ENCODE measurements at regions not wholly inside any gene's neighbourhood (a gene's known extent, or its start where the extent isn't known, plus 50 kb on each side); places are given as distances from the start of the nearest gene placed in this dataset.

DNA sequence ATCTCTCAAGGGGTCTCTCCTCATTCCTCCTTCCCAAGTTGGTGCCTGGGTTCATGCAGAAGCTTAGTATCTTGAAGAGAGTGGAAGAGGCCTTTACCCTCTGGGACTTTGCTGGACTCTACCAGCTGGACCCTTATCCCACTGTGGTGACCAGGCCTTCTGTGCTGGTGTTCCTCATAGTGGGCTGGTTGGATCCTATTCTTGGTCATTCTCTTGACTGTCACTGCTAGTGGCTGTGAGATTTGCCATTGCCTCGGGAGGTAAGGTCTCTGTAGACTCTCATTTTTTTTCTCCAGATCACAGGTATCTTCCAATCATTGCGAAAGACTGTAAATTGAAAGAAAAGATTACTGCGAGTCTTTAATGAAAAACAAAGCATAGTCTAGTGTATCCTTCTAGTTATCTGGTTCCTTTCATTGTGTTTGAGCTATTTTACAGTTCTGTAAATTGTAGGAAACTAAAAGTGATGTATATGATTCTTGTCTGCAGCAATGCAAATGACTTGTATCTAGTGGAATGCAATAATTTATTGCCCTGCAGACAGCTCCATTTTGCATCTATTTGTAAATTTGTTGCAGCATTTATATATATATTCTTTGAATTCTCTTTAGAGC is 217.9 kb downstream of the AEBP2 start:
- Mint-ChIP-seq H3K4me1 (peaks cover 5% of the 10 kb centered on the region), H3K4me3 (no peak overlapping the region), H3K36me3 (peaks cover 3% of the 10 kb centered on the region; the same call in 1 of the 2 replicates), H3K27ac (no peak overlapping the region), H3K27me3 (ENCODE audit: low read depth) (no peaks in the 10 kb centered on the region), H3K9me3 (peaks cover 21% of the 10 kb centered on the region)
- DNase-seq (ENCODE audit: low spot score) (no peak), ATAC-seq (no peak)
- TF ChIP-seq ESRRA (CRISPR knock-in tag; IDR thresholded peaks at IDR 0.05; ENCODE audit: borderline replicate concordance) (no peak), FOXK1 (CRISPR knock-in tag; IDR thresholded peaks at IDR 0.05) (no peak), KAT7 (CRISPR knock-in tag; IDR thresholded peaks at IDR 0.05; ENCODE audit: borderline replicate concordance) (no peak), CREB1 (CRISPR knock-in tag; IDR thresholded peaks at IDR 0.05) (no peak), MYBL2 (CRISPR knock-in tag; IDR thresholded peaks at IDR 0.05) (no peak)
- TF ChIP-seq, protein P1, sequence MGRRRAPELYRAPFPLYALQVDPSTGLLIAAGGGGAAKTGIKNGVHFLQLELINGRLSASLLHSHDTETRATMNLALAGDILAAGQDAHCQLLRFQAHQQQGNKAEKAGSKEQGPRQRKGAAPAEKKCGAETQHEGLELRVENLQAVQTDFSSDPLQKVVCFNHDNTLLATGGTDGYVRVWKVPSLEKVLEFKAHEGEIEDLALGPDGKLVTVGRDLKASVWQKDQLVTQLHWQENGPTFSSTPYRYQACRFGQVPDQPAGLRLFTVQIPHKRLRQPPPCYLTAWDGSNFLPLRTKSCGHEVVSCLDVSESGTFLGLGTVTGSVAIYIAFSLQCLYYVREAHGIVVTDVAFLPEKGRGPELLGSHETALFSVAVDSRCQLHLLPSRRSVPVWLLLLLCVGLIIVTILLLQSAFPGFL (CRISPR knock-in tag; IDR thresholded peaks at IDR 0.05; ENCODE audit: borderline replicate concordance), result no peak
- ChIA-PET POLR2A (interaction anchor here (0.5 kb wide), 1 partner anchor 133 kb away, joined by 4 read pairs; no protein-coding TSS in a partner anchor), CTCF (no interaction called here)

GRCh38 chr12:19657732-19658130 is 218.4 kb downstream of the AEBP2 start:
- H3K4me1 Mint-ChIP-seq, result peaks cover 5% of the 10 kb centered on the region
- POLR2A ChIA-PET, result no interaction called here
- H3K36me3 Mint-ChIP-seq, result peaks cover 3% of the 10 kb centered on the region; the same call in 1 of the 2 replicates
- DNase-seq (ENCODE audit: low spot score) (no peak), ATAC-seq (no peak)
- CTCF ChIA-PET, result no interaction called here
- H3K9me3 Mint-ChIP-seq, result peaks cover 21% of the 10 kb centered on the region
- H3K4me3 Mint-ChIP-seq, result no peak overlapping the region
- H3K27me3 Mint-ChIP-seq (ENCODE audit: low read depth), result no peaks in the 10 kb centered on the region
- TF ChIP-seq, protein P2, sequence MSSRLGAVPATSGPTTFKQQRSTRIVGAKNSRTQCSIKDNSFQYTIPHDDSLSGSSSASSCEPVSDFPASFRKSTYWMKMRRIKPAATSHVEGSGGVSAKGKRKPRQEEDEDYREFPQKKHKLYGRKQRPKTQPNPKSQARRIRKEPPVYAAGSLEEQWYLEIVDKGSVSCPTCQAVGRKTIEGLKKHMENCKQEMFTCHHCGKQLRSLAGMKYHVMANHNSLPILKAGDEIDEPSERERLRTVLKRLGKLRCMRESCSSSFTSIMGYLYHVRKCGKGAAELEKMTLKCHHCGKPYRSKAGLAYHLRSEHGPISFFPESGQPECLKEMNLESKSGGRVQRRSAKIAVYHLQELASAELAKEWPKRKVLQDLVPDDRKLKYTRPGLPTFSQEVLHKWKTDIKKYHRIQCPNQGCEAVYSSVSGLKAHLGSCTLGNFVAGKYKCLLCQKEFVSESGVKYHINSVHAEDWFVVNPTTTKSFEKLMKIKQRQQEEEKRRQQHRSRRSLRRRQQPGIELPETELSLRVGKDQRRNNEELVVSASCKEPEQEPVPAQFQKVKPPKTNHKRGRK (CRISPR knock-in tag; IDR thresholded peaks at IDR 0.05; ENCODE audit: borderline replicate concordance), result no peak
- TF ChIP-seq MYBL2 (CRISPR knock-in tag; IDR thresholded peaks at IDR 0.05), result no peak
- no peak for TF ChIP-seq NR3C1 (CRISPR knock-in tag; conservative IDR thresholded peaks at IDR 0.05; ENCODE audit: low read depth)
- TF ChIP-seq JUN (CRISPR knock-in tag; IDR thresholded peaks at IDR 0.05), result no peak
- TF ChIP-seq ZNF416 (CRISPR knock-in tag; IDR thresholded peaks at IDR 0.05), result no peak
- TF ChIP-seq SMAD3 (CRISPR knock-in tag; IDR thresholded peaks at IDR 0.05; ENCODE audit: borderline replicate concordance), result no peak
- no peak overlapping the region for H3K27ac Mint-ChIP-seq

- H3K36me3 Mint-ChIP-seq, result peaks cover 3% of the 10 kb centered on the region; the same call in 1 of the 2 replicates
- TF ChIP-seq USF1 (CRISPR knock-in tag; IDR thresholded peaks at IDR 0.05), result no peak
- H3K27me3 Mint-ChIP-seq (ENCODE audit: low read depth), result no peaks in the 10 kb centered on the region
- ChIA-PET POLR2A (no interaction called here), CTCF (no interaction called here)
- peaks cover 5% of the 10 kb centered on the region for H3K4me1 Mint-ChIP-seq
- H3K27ac Mint-ChIP-seq, result no peak overlapping the region
- DNase-seq (ENCODE audit: low spot score) (no peak), ATAC-seq (no peak)
- peaks cover 25% of the 10 kb centered on the region for H3K9me3 Mint-ChIP-seq
- no peak overlapping the region for H3K4me3 Mint-ChIP-seq
Observed at GRCh38 chr12:19659086-19659485, 219.8 kb downstream of the AEBP2 start.

DNA sequence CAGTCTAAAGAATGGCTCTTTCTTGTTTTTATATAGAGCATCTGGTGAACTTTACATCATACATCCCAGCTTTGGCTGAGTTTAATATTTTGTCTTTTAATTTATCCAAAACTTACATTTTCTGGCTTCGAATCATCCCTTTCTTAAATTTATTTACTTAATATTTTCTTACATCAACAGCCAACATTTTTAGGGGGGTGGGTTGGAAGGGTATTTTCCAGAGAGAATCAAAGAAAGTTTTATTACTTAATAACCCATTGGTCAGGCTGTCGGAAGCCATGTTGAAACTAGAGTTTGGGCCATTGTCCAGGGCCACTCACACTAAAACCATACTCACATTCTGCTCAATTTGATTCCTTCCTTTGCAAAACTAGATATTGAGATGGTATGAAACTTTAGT is 220.2 kb downstream of the AEBP2 start:
- Mint-ChIP-seq H3K36me3 (peaks cover 3% of the 10 kb centered on the region; the same call in 1 of the 2 replicates), H3K9me3 (peaks cover 25% of the 10 kb centered on the region), H3K4me3 (no peak overlapping the region), H3K4me1 (peaks cover 5% of the 10 kb centered on the region), H3K27ac (no peak overlapping the region), H3K27me3 (ENCODE audit: low read depth) (no peaks in the 10 kb centered on the region)
- ChIA-PET CTCF (no interaction called here), POLR2A (no interaction called here)
- DNase-seq (ENCODE audit: low spot score) (no peak), ATAC-seq (no peak)
- TF ChIP-seq E2F1 (CRISPR knock-in tag; IDR thresholded peaks at IDR 0.05) (no peak), PRDM15 (CRISPR knock-in tag; IDR thresholded peaks at IDR 0.05) (no peak), RORB (CRISPR knock-in tag; IDR thresholded peaks at IDR 0.05) (no peak), GTF2I (CRISPR knock-in tag; conservative IDR thresholded peaks at IDR 0.05) (no peak)
